NB4 (cell line): ENCODE measurements at regions not wholly inside any gene's neighbourhood (a gene's known extent, or its start where the extent isn't known, plus 50 kb on each side); places are given as distances from the start of the nearest gene placed in this dataset.

Source experiments
- POLR2A ChIP-seq: IDR thresholded peaks from 2 replicates; pipeline ENCODE4 v1.6.1; 2011; ENCODE audit warnings: mild to moderate bottlenecking; ENCODE audit not compliant: insufficient read length; ENCODE audit errors: extremely low read depth
- TF ChIP-seq, protein P1 (sequence below): IDR thresholded peaks from one replicate; pipeline ENCODE4 v1.5.1; 2012; ENCODE audit warnings: low read depth, low read length
- TF ChIP-seq, protein P2 (sequence below): IDR thresholded peaks from 2 replicates; pipeline ENCODE4 v1.6.1; 2011; ENCODE audit warnings: low read depth, low read length

DNA sequence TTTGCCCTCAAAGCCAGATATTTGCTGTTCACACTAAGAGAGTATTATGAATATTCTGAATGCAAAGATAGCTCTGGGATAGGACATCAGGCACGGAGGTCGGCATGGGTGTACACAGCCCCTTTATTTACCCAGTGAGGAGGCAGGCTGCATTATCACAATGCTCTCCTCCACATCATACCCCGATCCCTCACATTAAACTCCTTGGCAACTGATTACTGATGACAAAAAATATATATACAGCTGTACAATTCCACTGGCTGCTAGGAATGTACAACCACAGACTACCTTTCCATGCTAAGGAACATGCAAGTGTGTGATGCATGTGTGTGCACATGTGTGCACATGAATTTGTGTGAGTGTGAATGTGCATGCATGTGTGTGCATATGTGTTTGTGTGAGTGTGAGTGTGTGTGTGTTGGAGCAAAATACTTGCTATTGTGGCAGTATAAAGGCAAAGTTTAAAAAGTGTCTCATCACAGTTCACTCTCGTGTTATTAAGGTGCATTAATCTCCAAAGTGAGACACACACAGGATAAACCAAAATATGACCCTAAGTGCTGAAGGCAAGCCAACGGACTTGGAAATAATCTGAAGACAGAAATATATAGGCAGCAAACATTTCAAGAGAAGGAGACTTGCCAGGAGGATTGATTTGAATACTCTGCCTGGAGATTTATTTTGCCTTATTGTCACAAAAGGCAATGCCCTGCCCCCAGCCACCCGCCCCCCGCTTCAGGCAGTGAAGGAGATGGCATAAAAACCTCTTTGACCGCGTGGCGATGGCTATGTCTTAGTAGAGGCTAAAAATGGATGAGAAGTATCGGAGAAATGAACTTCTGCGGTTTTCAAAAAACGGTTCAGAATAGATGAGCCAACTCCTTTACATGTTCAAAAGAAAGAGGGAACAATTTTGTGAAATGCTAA, 274.8 kb downstream of the TSHZ3 start:
- TF ChIP-seq, protein P1, sequence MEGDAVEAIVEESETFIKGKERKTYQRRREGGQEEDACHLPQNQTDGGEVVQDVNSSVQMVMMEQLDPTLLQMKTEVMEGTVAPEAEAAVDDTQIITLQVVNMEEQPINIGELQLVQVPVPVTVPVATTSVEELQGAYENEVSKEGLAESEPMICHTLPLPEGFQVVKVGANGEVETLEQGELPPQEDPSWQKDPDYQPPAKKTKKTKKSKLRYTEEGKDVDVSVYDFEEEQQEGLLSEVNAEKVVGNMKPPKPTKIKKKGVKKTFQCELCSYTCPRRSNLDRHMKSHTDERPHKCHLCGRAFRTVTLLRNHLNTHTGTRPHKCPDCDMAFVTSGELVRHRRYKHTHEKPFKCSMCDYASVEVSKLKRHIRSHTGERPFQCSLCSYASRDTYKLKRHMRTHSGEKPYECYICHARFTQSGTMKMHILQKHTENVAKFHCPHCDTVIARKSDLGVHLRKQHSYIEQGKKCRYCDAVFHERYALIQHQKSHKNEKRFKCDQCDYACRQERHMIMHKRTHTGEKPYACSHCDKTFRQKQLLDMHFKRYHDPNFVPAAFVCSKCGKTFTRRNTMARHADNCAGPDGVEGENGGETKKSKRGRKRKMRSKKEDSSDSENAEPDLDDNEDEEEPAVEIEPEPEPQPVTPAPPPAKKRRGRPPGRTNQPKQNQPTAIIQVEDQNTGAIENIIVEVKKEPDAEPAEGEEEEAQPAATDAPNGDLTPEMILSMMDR, result no peak
- TF ChIP-seq, protein P2, sequence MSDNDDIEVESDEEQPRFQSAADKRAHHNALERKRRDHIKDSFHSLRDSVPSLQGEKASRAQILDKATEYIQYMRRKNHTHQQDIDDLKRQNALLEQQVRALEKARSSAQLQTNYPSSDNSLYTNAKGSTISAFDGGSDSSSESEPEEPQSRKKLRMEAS, result no peak
- no peak for TF ChIP-seq POLR2A
